ENCODE measurements at regions not wholly inside any gene's neighbourhood (a gene's known extent, or its start where the extent isn't known, plus 50 kb on each side); places are given as distances from the start of the nearest gene placed in this dataset.

DNA sequence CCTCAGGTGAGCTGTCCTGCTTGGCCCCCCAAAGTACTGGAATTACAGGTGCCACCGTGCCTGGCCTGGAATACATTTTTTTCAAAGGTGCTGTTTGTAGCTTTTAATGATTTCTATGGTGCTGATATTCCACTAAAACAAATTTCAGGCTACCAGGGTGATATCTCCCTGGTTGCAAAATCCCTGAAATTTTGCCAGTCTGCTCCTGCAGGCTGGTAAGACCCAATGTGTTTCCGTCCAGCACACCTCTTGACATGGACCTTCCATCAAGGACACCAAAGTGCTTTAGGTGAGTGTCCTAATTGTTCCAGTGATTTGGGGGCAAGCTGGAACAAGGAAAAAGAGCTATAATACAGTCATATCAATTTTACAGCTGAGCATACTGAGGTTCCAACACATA lies 69.8 kb upstream of the KMT2C start:
- no peak for ATAC-seq
- in situ Hi-C loops (cut with MboI; ENCODE audit: low sequenced_read_pairs in 4 of 4): no loop called here
- Histone ChIP-seq H3K4me3 (no peak overlapping the region), H3K9me3 (no peaks in the 10 kb centered on the region), H3K27ac (no peak overlapping the region), H3K36me3 (no peaks in the 10 kb centered on the region), H3K27me3 (no peaks in the 10 kb centered on the region), H3K4me1 (no peaks in the 10 kb centered on the region)
- TF ChIP-seq, protein P1, sequence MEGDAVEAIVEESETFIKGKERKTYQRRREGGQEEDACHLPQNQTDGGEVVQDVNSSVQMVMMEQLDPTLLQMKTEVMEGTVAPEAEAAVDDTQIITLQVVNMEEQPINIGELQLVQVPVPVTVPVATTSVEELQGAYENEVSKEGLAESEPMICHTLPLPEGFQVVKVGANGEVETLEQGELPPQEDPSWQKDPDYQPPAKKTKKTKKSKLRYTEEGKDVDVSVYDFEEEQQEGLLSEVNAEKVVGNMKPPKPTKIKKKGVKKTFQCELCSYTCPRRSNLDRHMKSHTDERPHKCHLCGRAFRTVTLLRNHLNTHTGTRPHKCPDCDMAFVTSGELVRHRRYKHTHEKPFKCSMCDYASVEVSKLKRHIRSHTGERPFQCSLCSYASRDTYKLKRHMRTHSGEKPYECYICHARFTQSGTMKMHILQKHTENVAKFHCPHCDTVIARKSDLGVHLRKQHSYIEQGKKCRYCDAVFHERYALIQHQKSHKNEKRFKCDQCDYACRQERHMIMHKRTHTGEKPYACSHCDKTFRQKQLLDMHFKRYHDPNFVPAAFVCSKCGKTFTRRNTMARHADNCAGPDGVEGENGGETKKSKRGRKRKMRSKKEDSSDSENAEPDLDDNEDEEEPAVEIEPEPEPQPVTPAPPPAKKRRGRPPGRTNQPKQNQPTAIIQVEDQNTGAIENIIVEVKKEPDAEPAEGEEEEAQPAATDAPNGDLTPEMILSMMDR (IDR thresholded peaks at IDR 0.05 in 4 of 5, conservative IDR thresholded peaks at IDR 0.05 in 1 of 5): no peak
- no peak for TF ChIP-seq POLR2A (IDR thresholded peaks at IDR 0.05)
- intact Hi-C loops (cut with DNase I; ENCODE audit: low total_unique reads): no loop called here
- no peak for DNase-seq

DNA sequence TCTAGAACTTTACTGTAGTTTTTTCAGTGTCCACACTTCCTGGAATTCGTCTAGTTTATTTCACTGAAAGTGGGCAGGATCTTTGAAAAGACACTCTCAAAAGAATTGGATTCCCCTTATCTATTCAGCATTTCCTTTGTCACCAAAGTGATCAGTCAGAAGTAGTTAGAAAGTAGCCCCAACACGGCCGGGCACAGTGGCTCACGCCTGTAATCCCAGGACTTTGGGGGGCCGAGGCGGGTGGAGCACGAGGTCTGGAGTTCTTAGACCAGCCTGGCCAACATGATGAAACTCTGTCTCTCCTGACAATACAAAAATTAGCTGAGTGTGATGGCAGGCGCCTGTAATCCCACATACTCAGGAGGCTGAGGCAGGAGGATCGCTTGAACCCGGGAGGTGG lies 69.0 kb upstream of the KMT2C start:
- DNase-seq (no peak), ATAC-seq (no peak)
- no peak overlapping the region for H3K27ac ChIP-seq
- H3K27me3 ChIP-seq: no peaks in the 10 kb centered on the region
- no peak overlapping the region for H3K4me3 ChIP-seq
- no peaks in the 10 kb centered on the region for H3K9me3 ChIP-seq
- H3K36me3 ChIP-seq: no peaks in the 10 kb centered on the region
- intact Hi-C loops (cut with DNase I; ENCODE audit: low total_unique reads) (no loop called here), in situ Hi-C loops (cut with MboI; ENCODE audit: low sequenced_read_pairs in 4 of 4) (no loop called here)
- no peak for TF ChIP-seq POLR2A (IDR thresholded peaks at IDR 0.05)
- TF ChIP-seq, protein P1 (IDR thresholded peaks at IDR 0.05 in 4 of 5, conservative IDR thresholded peaks at IDR 0.05 in 1 of 5): no peak
- no peaks in the 10 kb centered on the region for H3K4me1 ChIP-seq

DNA sequence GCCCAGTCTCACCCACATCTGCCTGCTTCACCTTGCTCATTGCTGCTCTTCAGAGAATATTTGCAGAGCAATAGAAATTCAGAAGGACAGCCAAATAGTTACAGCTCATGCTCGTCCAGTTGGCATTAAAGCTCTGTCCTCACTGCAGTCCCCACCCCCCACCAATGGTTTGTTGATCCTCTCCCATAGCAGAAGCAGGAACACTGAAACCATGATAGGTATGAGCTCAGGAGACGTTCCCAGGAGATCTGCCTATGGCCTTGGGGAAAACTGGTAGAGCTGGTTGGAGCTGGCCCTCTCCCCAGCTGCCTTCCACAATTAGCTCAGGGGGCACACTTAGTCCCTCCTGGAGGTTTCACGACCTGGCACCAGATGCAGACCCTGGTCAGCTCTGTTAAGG lies 68.6 kb upstream of the KMT2C start:
- Histone ChIP-seq H3K36me3 (no peaks in the 10 kb centered on the region), H3K9me3 (no peaks in the 10 kb centered on the region), H3K27ac (no peak overlapping the region), H3K27me3 (no peaks in the 10 kb centered on the region), H3K4me3 (no peak overlapping the region), H3K4me1 (no peaks in the 10 kb centered on the region)
- no peak for TF ChIP-seq POLR2A (IDR thresholded peaks at IDR 0.05)
- TF ChIP-seq, protein P1 (IDR thresholded peaks at IDR 0.05 in 4 of 5, conservative IDR thresholded peaks at IDR 0.05 in 1 of 5): no peak
- in situ Hi-C loops (cut with MboI; ENCODE audit: low sequenced_read_pairs in 4 of 4) (no loop called here), intact Hi-C loops (cut with DNase I; ENCODE audit: low total_unique reads) (no loop called here)
- ATAC-seq (no peak), DNase-seq (no peak)

DNA sequence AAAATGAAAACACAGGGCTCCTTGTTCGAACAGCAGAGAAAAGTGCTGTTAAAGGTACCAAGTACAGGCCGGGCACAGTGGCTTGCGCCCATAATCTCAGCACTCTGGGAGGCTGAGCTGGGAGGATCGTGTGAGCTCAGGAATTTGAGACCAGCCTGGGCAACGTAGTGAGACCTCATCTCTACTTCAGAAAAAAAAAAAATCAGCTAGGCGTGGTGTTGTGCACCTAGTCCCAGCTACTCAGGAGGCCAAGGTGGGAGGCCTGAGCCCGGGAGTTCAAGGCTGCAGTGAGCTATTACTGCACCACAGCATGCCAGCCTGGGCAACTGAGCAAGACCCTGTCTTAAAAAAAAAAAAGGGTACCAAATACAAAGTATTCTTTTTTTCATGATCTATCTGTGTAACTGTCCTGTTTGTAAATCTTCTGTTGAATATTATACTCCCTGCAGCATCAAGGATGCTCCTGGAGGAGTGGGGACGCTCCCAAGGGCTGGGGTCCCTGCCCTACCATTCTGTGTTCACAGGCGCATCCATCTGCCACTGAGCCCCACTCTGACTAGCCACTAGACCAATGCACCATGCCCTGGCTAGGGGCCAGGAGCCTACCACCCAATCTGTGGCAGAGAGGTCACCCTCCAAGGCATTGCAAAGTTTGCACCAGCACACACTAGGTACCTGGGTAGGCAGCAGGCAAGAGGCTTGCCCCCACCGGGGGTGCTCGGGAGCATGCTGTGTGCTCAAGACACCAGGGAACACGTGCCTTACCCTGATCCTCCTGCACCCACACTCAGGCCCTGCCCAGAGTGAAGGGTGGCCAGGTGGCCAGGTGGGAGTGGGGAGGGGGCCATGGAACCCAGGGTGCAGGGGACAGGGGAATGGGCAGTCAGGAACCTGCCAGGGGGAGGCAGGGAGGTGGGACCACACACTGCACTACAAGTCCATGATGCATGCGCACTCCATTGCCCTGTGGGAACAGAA lies 67.3 kb upstream of the KMT2C start:
- no peak overlapping the region for H3K4me3 ChIP-seq
- in situ Hi-C loops (cut with MboI; ENCODE audit: low sequenced_read_pairs in 4 of 4): no loop called here
- intact Hi-C loops (cut with DNase I; ENCODE audit: low total_unique reads): no loop called here
- no peaks in the 10 kb centered on the region for H3K27me3 ChIP-seq
- DNase-seq (no peak), ATAC-seq (no peak)
- TF ChIP-seq, protein P1 (IDR thresholded peaks at IDR 0.05 in 4 of 5, conservative IDR thresholded peaks at IDR 0.05 in 1 of 5): no peak
- no peak for TF ChIP-seq POLR2A (IDR thresholded peaks at IDR 0.05)
- no peak overlapping the region for H3K27ac ChIP-seq
- no peaks in the 10 kb centered on the region for H3K36me3 ChIP-seq
- no peaks in the 10 kb centered on the region for H3K4me1 ChIP-seq
- H3K9me3 ChIP-seq: no peaks in the 10 kb centered on the region
